SU-DHL-6 (cell line): ENCODE measurements at regions not wholly inside any gene's neighbourhood (a gene's known extent, or its start where the extent isn't known, plus 50 kb on each side); places are given as distances from the start of the nearest gene placed in this dataset.

Experiments used
- CTCF ChIP-seq: fragments of 200-600 bp; sonication (generic); IDR thresholded peaks from one replicate; pipeline ENCODE4 v1.5.1; 2017; ENCODE audit warnings: antibody characterized with exemption, mild to moderate bottlenecking, low read length, moderate library complexity; ENCODE audit not compliant: insufficient read depth, poor library complexity, severe bottlenecking
- EZH2phosphoT487 ChIP-seq: fragments of 200-600 bp; sonication (generic), shearing (Covaris generic); conservative IDR thresholded peaks from 2 replicates; pipeline ENCODE4 v1.6.1; 2018; ENCODE audit warnings: mild to moderate bottlenecking, antibody characterized with exemption, low read length, moderate library complexity, mixed read lengths

GRCh38 chr6:21855811-21856455 is 262.4 kb downstream of the SOX4 start:
- TF ChIP-seq CTCF (no peak), EZH2phosphoT487 (no peak)
